GF-D8 (cell line): ENCODE measurements at regions not wholly inside any gene's neighbourhood (a gene's known extent, or its start where the extent isn't known, plus 50 kb on each side); places are given as distances from the start of the nearest gene placed in this dataset.
"Not testable (repeated sequence)": the region's sequence is repeated elsewhere in the genome, so short reads cannot be mapped to it uniquely, and the experiment has no call there.

Experiments used
- DNase-seq: peaks from one replicate; lab custom pipeline; 2025; lab: John Stamatoyannopoulos, UW

DNA sequence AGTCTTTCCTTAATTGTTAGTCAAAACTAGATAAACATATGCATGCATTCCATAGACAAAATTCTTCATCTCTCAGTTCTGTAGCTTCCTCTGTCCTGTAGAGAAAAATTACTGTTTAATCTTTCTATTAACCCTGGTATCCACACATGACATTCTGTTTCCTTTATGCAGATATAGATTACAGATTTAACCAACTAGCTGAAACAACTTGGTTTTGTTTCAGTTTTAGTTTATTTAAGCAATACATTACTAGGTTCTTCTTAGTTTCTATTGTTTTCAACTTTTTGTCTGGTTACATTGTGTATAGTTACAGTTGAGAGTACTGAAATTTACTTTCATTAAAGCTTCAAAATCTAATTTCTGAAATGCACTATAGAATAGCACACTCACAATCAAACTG is 933.9 kb upstream of the EPHA5 start:
- DNase-seq, result no peak

DNA sequence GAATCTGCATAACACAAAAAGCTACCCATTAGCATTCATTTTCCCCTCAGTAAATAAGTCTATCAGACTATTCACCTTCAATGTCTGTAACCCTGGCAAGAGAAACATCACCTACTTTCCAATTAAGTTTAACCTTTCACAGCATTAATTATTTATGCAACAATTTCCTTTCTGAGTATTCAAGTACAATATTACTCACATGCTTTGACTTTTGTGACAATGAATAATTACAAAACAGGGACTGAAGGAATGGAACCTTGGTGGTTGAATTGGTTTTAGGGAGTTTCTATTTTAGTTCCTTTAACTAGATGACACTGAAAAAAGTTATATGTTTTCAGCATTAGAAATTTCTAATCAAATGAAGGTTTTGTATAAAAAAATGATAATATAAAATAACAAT is 932.3 kb upstream of the EPHA5 start:
- no peak for DNase-seq

DNA sequence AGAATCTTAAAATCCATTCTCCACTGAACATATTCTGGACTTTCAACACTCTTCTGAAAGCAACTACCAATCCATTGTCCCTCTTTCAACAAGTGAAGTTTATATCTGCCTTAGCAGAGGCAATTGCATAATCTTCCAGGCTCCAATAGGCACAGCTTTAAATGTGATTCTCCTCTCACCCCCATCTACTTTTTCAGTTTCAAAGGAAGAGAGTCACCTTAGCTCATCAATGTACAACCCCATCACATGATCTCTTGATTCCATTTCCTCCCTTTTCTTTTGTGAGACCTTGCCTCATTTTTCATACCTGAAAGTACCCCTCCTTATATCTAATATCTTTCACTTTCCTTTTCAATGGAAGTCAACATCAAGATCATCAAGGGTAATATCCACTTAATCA is 921.7 kb upstream of the EPHA5 start:
- no peak for DNase-seq

DNA sequence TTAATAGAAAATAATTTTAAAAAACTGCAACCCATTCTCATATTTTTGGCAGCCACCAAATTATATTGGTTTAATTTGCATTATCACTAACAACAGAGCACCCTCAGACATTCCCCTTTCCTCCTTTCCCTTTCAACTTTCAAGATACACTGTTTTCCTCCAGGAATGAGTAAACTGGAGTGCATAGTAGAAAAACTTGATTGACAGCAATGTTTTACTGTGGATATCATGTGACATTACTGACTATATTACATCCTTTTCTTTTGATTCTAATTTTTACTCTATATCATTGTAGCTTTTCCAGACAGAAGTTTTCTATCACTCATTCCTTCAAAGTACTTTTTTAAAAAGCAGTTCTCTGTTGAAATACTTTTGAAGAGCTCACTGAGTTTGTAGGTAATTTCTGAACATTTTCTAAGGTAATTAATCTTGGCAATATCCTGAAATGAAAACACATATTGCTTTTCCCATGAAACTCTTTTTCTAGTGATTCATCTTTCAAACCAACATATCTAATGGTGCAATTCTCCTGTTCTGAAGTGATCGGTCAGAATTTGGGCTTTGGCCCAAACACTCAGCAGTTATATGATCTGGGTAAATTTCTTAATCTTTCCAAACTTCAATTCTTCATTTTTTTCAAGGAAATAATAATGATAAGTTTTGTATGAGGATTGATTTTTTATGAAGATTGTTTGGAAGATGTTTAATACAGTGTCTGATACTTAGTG is 920.4 kb upstream of the EPHA5 start:
- no peak for DNase-seq

DNA sequence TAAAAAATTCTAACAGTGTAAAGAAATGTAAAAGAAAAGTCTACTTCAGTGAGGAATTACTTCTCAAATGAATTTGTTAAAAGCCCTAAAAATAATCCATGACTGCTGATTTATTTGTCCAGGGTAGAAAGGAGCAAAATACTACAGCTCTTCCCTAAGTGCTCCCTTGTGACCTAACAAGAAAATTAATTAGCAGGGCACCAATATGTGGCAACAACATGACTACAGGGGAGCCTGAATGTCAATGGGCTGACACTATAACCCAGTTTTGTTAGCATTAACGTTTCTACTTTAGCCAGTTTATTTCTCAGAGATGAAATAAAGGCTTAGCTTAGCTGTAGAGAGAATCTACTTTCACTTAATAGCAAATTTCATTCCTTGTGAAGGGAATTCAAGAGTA is 918.9 kb upstream of the EPHA5 start:
- DNase-seq, result no peak

DNA sequence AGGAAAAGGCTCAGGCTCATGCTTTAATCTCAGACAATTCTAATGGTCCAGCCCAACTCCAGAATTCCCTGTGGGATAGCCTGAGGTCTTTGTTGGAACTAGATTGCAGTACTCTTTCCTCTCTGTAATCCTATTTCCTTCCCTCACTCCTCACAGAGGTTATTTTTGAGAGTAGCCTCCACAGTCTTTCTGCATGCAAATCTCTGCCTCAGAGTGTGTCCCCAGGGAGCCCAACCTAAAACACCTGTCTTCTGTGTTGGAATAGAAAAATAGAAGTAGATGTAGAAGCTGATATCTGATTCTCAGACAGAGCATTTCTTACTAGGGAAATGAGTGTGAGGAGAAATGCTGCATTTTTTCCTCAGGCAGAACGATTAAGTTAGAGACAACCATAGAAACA is 915.5 kb upstream of the EPHA5 start:
- no peak for DNase-seq

DNA sequence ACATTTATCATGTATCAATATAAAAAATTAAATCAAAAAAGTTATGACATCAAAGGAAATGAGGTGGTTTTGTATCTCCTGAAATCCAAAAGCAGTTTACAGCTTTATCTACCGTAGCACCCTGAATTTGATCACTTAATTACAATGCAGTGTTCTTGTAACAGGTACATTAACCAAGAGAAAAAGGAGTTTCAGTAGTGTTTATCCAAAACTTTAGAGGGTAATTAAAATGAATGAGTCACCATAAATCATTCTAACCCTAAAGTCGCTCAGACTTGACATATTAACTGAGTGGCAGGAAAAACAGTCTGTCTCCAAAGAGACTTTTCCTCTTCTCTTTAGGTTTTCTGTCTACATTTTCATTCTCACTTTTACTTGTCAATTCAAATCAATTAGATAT is 907.6 kb upstream of the EPHA5 start:
- no peak for DNase-seq

DNA sequence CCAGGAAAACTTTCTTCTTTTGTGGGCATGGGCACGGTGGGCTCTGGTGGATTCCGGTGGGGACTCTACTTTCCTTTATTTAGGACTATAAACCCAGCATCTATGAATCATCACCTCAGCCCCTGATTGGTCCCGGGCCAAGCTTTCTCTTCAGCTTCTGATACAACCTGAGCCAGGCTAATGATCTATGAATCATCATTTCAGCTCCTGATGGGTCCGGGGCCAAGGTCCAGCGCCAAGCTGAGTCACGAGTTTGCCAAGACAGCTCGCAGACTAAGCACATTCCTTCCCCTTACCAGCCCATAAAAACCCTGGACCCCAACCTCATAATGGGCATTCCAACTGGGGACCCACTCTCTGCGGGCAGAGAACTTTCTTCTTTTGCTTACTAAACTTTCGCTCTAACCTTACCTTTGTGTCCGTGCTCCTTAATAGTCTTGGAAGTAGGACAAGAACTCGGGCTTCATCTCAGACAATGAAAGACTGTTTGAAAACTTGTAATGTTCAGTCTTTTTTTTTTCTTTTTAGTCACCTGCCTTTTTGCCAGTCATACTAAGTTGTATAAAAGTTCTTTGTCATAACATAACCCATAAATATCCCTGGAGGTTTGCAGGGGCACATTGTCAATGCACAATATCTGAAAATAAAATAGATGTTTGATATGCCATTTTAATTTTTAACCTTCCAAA is 904.9 kb upstream of the EPHA5 start:
- no peak for DNase-seq

DNA sequence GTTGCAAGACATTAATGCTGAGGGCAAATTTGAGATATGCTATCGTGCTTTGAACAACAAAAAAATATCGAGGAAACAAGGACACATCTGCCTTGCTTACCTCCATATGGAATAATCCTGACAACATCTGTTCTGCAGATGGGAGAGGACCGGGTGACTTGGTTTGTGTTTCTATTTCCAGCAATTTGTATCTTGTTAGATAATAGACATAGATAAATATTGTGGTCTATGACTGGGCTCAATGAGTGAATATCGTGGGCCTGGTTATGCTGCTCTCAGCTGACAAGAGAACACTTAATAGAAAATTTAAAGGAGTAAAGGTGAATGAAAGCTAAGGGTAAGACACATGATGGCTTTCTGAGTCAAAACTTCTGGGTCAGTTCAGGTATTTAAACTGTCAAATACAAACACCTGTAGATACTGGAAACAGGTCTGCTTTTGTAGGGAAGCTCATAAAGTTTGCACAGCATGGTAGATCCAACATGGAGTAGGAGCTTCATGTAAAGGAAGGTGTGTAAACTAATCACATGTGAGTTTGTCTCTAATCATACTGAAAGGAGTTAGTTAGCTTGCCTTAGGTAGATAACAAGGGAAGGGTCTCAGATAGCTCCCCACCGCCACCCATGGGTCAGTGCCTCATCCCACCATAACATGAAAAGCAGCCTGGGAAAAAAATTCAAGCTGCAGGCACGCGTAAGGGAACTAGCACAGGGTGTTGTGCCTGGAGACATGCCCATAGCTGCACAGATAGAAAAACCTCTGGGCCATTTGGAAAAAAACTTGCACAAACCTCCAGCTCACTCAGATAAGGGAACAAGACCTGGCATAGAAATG is 904.1 kb upstream of the EPHA5 start:
- no peak for DNase-seq

DNA sequence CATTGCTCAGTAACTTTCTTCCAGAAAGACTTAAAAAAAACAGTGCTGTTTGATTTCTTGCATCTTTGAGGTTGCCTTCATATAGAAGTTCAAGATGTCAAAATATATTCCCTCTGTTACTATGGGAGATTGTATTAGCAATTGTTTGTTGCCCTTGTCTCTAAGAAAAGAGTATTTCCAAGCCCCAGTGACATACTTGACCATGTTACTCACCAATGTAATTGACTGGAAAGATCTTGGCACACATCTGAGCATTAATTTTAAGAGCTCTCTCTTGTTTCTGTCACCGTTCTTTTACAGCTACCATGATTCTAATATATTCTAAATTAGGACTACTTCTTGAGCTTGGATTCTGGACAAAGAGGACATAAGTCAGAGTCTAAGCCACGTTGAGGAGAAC is 902.7 kb upstream of the EPHA5 start:
- DNase-seq, result no peak

DNA sequence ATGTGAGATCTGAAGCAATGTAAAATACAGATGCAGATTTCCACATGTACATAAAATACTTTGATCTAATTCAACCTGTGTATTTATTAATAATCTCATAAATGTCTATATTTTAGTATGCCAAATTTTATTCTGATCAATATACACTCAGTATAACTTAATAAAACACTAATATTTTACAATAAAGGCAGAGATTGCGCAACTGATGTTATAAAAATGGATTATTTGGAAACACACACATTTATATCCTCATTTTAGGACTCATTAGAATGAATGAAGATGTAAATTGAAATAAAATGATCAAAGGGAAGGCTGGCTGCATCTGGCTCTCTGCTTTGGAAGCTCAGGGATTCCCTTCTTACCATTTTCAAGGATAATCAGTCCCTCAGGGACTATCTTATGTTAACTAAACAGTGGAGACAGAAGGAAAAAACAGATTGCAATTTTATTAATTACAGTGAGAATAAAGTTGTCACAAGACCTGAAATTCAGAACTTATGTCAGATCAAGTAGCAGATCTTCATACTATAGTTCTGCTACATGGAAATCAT is 900.9 kb upstream of the EPHA5 start:
- DNase-seq, result no peak

DNA sequence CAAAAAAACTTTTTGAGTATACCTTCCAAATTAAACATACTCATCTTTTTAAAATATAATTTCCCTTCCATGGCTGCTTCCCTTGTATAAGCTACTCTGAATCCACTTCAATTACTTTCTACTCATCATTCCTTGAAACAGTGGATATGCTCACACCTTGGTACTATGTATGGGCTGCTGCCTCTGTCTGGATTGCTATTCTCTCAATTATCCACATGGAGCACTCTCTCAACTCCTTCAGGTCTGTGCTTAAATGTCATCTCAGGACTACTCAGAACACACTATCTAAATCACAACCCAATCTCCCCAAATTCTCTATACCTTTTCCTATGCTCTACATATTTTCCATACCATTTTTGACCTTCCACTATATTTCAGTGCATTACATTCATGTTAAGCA is 898.9 kb upstream of the EPHA5 start:
- DNase-seq, result no peak

DNA sequence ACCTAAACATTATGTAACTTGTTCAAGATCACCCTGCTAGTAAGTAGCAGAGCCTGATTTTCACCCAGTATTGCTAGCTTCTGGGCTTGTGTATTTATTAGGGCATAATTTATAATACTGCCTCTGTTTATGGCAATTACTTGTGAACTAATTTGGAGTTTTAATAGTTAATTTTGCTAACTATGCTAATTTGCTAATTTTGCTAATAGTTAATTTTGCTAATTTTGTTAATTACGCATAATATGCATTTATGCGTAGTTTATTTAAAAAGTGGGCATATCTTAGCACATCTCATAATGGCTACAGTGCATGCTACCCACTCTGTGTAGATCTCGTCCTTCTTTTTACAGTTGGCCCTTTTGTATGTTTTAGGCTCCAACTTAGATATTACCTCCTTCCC is 898.1 kb upstream of the EPHA5 start:
- no peak for DNase-seq

DNA sequence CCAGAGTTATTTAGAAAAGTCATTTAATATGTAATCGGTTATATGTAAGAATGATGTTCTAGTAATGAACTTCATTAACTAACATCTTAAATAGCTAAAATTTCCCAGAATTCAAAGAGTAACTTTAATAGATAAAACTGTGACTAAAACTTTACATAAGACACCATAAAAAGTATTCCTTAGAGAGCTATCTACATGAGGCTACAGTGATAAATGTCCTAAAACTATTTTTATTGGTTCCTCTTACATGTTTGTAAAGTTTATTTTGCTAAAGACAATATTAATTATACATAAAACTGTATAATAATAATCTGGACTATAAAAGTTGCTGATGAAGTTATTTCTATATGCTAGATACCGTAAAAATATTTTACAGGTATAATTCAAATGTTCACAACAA is 897.7 kb upstream of the EPHA5 start:
- no peak for DNase-seq

DNA sequence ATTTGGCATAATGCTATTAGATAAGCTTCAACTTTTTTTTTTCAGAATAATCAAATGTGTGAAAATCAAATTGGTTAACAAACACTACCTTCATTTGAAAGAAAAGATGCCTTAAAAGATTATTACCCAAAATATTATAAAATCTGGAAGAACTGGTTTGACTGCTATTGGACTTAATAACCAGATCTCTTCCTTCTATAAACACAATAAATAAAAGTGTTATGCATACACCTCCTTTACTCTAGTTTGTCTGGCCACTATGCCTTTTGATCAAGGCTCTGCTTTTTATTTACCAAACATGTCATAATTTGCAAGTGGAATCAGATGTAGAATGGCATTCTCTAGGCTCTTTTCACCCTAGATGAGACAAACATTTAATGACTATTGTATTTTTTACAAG is 897.3 kb upstream of the EPHA5 start:
- no peak for DNase-seq

DNA sequence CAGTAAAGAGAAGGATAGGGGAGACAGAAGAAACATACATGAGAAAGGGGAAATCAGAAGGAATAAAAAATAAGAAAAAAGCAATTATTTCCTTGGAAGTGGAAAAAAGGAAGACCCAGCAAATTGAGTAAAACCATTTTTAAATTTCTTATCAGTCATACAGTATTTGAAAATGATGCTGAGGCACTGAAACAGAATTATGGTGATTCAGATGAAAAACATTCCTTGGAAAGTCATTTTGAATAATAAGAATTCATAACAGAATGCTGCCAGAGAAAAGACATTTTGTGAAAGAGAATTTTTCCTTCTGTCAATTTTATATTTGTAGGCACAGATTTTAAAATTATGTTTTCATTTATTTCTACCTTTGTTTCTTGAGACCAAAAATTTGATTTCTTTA is 895.5 kb upstream of the EPHA5 start:
- DNase-seq, result no peak

DNA sequence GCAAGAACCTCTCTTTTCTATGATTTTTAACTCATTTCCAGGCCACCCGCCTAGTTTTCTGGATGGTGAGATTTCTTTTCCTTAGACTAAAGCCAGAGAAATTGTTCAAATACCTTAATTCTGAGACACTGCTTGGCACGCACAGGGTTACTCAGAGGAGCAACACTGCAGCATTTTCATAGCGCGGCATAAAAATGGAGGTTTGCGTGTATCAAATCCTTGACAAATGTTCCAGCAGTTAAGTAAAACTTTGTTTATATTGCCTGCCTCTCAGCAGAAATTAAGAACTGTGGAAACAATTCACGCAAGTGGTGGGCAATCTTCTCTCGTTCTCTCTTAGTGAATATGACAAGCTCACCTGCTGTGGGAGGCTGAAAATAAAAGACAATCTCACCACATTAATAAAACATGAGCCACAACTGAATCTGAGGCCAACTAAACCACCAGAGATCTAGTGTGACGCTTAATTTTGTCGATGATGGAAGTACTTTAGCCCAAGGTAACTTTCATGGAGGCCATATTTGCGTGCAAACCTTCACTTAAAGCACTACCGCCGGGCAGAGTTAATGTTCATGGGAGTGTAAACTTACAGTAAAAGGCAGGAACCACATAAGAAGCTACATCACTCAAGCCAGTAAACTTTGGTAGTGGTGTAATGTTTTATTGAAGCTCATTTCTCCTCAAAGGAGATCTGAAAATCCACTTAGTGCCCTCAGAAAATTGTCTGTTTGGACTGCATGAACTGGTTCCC is 894.8 kb upstream of the EPHA5 start:
- DNase-seq, result no peak

DNA sequence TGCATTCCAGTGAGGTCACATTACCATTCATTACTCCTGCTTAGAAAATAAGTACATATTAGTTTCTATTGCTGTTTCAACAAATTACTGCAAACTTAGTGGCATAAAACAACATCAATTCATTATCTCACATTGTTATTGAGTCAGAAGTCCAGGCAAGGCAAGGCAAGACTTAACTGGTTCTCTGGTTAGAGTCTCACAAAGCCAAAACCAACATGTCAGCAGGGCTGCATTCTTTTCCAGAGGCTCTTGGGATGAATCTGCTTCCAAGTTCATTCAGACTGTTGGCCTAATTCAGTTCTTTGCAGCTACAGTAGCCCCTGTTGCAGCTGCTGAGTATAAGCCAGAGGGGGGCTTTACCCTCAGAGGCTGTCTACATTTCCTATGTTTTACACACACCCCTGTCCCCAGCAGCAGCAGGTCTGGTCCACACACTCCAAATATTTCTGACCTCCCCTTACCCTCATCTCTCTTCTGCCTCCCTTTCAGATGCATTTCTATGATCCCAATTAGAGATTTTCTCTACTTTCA is 892.1 kb upstream of the EPHA5 start:
- DNase-seq, result no peak

DNA sequence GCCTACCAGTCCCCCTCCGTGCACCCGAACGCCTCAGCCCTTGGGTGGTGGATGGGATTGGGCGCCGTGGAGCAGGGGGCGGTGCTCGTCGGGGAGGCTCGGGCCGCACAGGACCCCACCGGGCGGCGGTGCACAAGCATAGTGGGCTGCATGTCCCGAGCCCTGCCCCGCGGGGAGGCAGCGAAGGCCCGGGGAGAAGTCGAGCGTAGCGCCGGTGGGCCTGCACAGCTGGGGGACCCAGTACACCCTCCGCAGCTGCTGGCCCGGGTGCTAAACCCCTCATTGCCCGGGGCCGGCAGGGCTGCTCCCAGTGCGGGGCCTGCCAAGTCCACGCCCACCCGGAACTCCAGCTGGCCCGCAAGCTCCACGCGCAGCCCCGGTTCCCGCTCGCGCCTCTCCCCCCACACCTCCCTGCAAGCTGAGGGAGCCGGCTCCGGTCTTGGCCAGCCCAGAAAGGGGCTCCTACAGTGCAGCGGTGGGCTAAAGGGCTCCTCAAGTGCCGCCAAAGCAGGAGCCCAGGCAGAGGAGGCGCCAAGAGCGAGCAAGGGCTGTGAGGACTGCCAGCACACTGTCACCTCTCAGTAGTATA is 891.3 kb upstream of the EPHA5 start:
- DNase-seq, result not testable (repeated sequence)

DNA sequence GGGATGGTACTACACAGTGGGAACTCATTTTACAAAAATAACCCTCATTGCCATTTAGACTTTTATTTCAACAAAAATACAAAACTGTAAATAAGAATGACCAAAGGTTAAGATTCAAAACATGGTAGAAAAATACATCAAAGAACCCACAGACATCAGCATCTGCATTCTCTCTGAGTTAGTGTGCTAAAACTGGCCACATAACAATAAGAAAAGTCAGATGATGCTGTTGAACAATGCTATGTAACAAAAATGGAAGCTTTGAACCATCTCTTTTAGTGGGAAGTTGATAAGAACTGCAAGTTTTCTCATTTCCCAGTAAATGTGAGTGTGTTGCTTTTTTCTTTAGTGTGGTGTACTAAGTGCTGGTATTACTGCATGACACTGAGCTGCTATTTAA is 888.4 kb upstream of the EPHA5 start:
- DNase-seq, result no peak

DNA sequence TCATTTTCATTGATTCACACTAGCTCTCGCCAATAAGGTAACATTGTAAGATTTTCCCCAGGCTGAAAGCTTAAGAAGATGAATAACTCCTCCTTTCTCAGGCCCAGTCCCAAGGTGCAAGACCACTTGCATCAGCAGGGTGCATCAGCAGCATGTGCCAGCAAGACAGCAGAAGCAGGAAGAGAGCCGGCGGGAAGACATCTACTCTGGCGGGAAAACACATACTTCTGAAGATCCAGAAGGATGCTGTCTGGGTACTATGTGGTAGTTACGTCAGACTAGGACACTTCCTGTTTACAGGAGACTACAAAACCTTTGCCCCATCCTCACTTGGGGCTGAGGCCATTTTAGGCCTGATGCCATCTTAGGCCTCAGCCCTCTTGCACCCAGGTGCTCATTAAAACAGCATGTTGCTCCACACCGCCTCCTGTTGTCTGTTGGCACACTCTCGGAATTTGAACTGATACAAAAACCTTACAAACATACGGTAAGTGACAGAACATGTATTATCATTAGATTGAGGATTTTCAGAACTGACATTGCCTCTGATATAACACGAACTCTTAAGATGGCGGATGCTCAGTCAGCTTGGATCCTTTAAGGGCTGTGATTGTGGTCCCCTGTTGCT is 886.5 kb upstream of the EPHA5 start:
- DNase-seq, result no peak
